ENCODE measurements at regions not wholly inside any gene's neighbourhood (a gene's known extent, or its start where the extent isn't known, plus 50 kb on each side); places are given as distances from the start of the nearest gene placed in this dataset.

DNA sequence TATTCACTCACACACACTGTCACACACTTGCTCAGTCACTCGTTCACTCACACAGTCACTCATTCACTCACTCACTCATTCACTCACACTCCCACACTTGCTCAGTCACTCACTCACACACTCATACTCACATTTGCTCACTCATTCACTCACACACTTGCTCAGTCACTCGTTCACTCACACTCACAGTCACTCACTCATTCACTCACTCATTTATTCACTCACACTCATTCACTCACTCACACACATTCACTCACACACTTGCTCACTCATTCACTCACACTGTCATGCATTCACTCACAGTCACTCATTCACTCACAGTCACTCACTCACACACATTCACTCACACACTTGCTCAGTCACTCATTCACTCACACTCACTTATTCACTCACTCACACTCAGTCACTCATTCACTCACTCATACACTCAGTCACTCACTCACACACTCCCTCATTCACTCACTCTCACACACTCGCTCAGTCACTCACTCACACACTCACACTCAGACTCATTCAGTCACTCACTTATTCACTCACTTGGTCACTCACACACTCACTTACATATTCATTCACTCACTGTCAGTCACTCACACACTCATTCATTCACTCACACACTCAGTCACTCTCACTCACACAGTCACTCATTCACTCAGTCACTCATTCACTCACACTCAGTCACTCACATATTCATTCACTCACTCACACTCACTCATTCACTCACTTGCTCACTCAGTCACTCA lies 167.0 kb upstream of the C1orf174 start:
- TF ChIP-seq TEAD4 (IDR thresholded peaks at IDR 0.05) (no peak), FOXM1 (IDR thresholded peaks at IDR 0.05; ENCODE audit: borderline replicate concordance, low read depth) (no peak), USF1 (IDR thresholded peaks at IDR 0.05) (no peak), EP300 (IDR thresholded peaks at IDR 0.05; ENCODE audit: borderline replicate concordance) (no peak), EGR1 (IDR thresholded peaks at IDR 0.05) (no peak), CREB1 (IDR thresholded peaks at IDR 0.05; ENCODE audit: low read depth) (no peak), TAF1 (IDR thresholded peaks at IDR 0.05; ENCODE audit: low read depth) (no peak), ZBTB7A (IDR thresholded peaks at IDR 0.05; ENCODE audit: low read depth) (no peak), RAD21 (IDR thresholded peaks at IDR 0.05; ENCODE audit: low read depth) (no peak)
- TF ChIP-seq, protein P1, sequence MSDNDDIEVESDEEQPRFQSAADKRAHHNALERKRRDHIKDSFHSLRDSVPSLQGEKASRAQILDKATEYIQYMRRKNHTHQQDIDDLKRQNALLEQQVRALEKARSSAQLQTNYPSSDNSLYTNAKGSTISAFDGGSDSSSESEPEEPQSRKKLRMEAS (IDR thresholded peaks at IDR 0.05) = no peak

DNA sequence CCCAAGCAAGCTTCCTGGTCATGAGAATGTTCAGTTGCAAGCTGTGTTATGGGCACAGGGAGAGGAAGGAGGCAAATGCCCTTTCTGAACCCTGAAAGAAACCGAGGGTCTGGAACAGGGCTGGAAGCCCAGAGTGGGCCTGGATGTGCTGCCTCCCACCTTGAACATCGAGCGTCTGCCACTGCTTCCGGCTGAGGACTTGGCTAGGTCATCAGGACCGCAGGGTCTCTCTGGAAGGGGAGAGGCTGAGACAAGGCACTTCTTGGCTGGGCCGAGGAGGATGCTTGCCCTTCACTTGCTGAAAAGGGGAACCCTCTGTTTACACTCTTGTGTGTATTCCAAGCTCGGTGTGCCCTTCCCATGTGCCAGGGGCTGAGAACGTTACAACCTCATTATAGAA lies 168.0 kb upstream of the C1orf174 start:
- TF ChIP-seq EP300 (IDR thresholded peaks at IDR 0.05; ENCODE audit: borderline replicate concordance) (no peak), CEBPB (IDR thresholded peaks at IDR 0.05) (no peak)

- TF ChIP-seq RAD21 (IDR thresholded peaks at IDR 0.05; ENCODE audit: low read depth) (no peak), TCF12 (IDR thresholded peaks at IDR 0.05; ENCODE audit: low read depth) (no peak), CREB1 (IDR thresholded peaks at IDR 0.05; ENCODE audit: low read depth) (no peak), CEBPB (IDR thresholded peaks at IDR 0.05) (no peak), EGR1 (IDR thresholded peaks at IDR 0.05) (no peak), FOXM1 (IDR thresholded peaks at IDR 0.05; ENCODE audit: borderline replicate concordance, low read depth) (no peak), EP300 (IDR thresholded peaks at IDR 0.05; ENCODE audit: borderline replicate concordance) (no peak), TAF1 (IDR thresholded peaks at IDR 0.05; ENCODE audit: low read depth) (no peak), YY1 (IDR thresholded peaks at IDR 0.05; ENCODE audit: low read depth) (no peak), ZBTB7A (IDR thresholded peaks at IDR 0.05; ENCODE audit: low read depth) (no peak), USF1 (IDR thresholded peaks at IDR 0.05) (no peak), TEAD4 (IDR thresholded peaks at IDR 0.05) (no peak), NFIC (IDR thresholded peaks at IDR 0.05) (no peak)
- TF ChIP-seq, protein P2, sequence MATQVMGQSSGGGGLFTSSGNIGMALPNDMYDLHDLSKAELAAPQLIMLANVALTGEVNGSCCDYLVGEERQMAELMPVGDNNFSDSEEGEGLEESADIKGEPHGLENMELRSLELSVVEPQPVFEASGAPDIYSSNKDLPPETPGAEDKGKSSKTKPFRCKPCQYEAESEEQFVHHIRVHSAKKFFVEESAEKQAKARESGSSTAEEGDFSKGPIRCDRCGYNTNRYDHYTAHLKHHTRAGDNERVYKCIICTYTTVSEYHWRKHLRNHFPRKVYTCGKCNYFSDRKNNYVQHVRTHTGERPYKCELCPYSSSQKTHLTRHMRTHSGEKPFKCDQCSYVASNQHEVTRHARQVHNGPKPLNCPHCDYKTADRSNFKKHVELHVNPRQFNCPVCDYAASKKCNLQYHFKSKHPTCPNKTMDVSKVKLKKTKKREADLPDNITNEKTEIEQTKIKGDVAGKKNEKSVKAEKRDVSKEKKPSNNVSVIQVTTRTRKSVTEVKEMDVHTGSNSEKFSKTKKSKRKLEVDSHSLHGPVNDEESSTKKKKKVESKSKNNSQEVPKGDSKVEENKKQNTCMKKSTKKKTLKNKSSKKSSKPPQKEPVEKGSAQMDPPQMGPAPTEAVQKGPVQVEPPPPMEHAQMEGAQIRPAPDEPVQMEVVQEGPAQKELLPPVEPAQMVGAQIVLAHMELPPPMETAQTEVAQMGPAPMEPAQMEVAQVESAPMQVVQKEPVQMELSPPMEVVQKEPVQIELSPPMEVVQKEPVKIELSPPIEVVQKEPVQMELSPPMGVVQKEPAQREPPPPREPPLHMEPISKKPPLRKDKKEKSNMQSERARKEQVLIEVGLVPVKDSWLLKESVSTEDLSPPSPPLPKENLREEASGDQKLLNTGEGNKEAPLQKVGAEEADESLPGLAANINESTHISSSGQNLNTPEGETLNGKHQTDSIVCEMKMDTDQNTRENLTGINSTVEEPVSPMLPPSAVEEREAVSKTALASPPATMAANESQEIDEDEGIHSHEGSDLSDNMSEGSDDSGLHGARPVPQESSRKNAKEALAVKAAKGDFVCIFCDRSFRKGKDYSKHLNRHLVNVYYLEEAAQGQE (IDR thresholded peaks at IDR 0.05; ENCODE audit: low read depth) = no peak
- TF ChIP-seq, protein P1 (IDR thresholded peaks at IDR 0.05) = no peak
Measured at GRCh38 chr1:4071653-4072052, 171.6 kb upstream of the C1orf174 start.

DNA sequence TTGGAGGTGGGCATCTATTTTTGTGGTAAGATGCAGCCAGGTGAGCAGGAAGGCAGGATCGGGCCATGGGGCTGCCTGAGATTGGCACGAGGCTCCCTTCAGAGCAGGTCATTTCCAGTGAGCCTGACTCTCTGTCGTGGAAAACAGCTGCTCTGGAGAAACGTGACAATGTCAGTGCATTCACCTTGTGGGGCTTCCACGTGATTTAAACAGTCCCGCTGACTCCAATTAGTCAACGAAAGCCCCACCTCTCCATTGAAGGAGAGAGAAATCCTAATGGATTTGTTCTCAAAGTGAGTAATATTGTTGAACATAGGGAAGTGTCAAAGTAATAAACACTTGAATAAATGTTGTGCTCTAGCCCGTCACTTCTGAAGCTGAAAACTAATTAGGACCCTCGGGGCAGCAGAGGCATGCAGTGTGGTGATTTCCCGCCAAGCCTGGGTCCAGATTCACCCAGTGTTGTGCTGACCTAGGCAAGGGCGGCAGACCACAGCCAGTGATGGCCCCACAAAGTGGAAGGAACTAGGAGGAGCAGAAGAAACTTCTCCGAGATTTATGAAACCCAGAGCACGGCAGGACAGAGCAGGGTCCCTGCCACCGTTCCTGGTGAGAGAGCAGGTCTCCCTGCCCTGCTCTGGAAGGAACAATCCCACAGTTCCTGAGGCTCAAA lies 172.5 kb upstream of the C1orf174 start:
- TF ChIP-seq TCF12 (IDR thresholded peaks at IDR 0.05; ENCODE audit: low read depth) (no peak), NFIC (IDR thresholded peaks at IDR 0.05) (no peak), CEBPB (IDR thresholded peaks at IDR 0.05) (no peak), YY1 (IDR thresholded peaks at IDR 0.05; ENCODE audit: low read depth) (no peak), FOXM1 (IDR thresholded peaks at IDR 0.05; ENCODE audit: borderline replicate concordance, low read depth) (no peak), USF1 (IDR thresholded peaks at IDR 0.05) (no peak)

DNA sequence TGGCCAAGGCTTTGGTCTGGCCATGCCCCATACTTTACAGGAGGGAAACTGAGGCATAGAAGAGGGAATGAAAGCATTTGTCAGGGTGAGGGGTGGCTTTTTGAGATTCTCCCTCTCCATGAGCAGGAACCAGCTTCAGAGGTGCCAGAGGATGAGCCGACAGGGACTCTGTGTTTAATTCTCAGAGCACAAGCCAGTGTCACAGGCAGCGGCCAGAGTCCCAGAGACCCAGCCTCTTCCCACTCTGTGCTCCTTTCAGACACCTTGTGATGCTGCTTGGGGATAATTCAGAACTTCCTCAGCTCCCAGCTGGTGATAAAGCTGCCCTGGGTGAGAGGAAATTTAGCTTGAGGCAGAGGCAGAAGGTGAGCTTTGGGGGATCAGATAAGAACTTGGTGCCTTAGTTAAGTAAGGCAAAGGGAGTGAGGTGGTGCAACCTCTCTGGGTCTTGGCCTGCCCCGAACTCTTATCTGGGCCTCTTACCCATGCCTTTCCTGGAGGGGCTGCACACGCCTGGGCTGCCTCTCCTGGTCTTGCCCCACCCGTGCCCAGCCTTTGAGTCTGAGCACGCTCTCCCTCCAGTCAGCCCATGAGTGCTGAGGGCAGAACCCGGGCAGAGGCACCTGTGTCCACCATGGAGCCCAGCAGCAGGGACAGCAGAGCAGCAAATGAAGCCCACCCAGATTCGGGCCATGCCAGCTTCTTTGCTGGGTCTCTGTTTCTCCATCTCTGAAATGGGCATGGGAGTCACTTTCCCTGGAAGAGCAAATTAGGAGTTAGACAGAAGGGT lies 175.6 kb upstream of the C1orf174 start:
- TF ChIP-seq, protein P2 (IDR thresholded peaks at IDR 0.05; ENCODE audit: low read depth) = no peak
- no peak for TF ChIP-seq TAF1 (IDR thresholded peaks at IDR 0.05; ENCODE audit: low read depth)
- TF ChIP-seq EP300 (IDR thresholded peaks at IDR 0.05; ENCODE audit: borderline replicate concordance) = no peak
- TF ChIP-seq EGR1 (IDR thresholded peaks at IDR 0.05) = no peak
- no peak for TF ChIP-seq FOXM1 (IDR thresholded peaks at IDR 0.05; ENCODE audit: borderline replicate concordance, low read depth)

Measured in Ishikawa (cell line).